ENCODE measurements at regions not wholly inside any gene's neighbourhood (a gene's known extent, or its start where the extent isn't known, plus 50 kb on each side); places are given as distances from the start of the nearest gene placed in this dataset.

DNA sequence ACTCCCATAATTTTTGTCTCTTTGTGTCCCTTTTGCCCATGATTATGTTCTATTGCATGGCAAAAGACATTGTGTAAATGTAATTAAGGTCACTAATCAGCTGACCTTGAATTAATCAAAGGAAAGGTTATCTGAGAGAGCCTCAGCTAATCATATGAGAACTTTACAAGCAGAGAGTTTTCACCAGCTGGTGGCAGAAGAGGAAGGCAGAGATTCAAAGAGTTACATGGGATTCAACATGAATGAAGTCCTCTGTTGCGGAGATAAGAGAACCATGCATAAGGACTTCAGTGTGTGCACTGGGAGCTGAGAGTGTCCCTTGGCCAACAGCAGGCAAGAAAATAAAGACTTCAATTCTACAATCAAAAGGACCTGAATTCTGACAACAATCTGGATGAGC, 494.1 kb upstream of the ARID1B start:
- ChIA-PET POLR2A (no interaction called here), RAD21 (ENCODE audit: low non-redundant PET in 1 of 2, low total read pairs in 2 of 2, uncharacterized antibody in 2 of 2, unreplicated experiment in 2 of 2) (no interaction called here), CTCF (no interaction called here)
- Histone ChIP-seq H3K9me3 (ENCODE audit: control insufficient read depth in 1 of 2, insufficient read depth in 1 of 2, low read depth in 1 of 2, low read length in 2 of 2) (no peaks in the 10 kb centered on the region), H3K27ac (ENCODE audit: low read depth, low read length) (no peak overlapping the region), H3K4me1 (ENCODE audit: control insufficient read depth in 1 of 2, insufficient read depth in 2 of 2, low read length in 2 of 2) (no peaks in the 10 kb centered on the region), H3K9ac (ENCODE audit: low read length) (no peak overlapping the region), H4K20me1 (ENCODE audit: insufficient read depth) (no peaks in the 10 kb centered on the region), H3K36me3 (ENCODE audit: control insufficient read depth in 1 of 2, insufficient read depth in 2 of 2, low read length in 2 of 2) (no peaks in the 10 kb centered on the region), H2AFZ (ENCODE audit: low read depth, low read length, poor library complexity, severe bottlenecking) (no peak overlapping the region), H3K4me2 (ENCODE audit: low read length) (no peak overlapping the region), H3K79me2 (ENCODE audit: insufficient read depth, low read length) (no peaks in the 10 kb centered on the region), H3K4me3 (replicated peaks in 1 of 2; ENCODE audit: low read depth in 1 of 2, low read length in 2 of 2) (no peak overlapping the region), H3K9me2 (ENCODE audit: insufficient read depth) (no peaks in the 10 kb centered on the region), H3K27me3 (ENCODE audit: insufficient read depth, low read length) (no peaks in the 10 kb centered on the region)
- ATAC-seq (no peak), DNase-seq (ENCODE audit: low read depth, low spot score) (no peak)
- TF ChIP-seq POLR2AphosphoS5 (IDR thresholded peaks at IDR 0.05; ENCODE audit: low read depth, low read length) (no peak), RAD21 (IDR thresholded peaks at IDR 0.05; ENCODE audit: low read depth) (peak; percentile 36; the same call in 1 of the 2 replicates), SP1 (IDR thresholded peaks at IDR 0.05; ENCODE audit: low read depth) (no peak)
- intact Hi-C loops (cut with micrococcal nuclease): no loop called here
- no TSS peak for BruUV-seq (replicated peaks)

DNA sequence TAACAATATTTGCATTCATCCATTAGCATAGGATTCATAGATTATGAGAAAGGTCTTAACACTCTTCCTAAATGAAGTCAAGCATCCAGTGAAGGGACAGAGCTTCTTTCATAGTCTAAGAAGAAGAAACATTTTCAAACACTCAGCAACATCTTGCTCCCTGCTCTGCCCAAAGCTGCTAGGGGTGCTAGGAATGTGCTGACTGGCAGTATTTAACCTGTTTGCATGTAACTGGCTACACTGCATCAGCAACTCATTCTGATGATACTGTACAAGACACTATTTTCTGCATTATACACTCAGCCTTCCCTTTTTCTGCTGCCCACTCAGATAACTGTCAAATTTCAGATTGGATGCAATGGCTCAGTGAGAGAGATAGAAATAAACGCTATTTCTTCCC, 495.1 kb upstream of the ARID1B start:
- TF ChIP-seq, protein P1, sequence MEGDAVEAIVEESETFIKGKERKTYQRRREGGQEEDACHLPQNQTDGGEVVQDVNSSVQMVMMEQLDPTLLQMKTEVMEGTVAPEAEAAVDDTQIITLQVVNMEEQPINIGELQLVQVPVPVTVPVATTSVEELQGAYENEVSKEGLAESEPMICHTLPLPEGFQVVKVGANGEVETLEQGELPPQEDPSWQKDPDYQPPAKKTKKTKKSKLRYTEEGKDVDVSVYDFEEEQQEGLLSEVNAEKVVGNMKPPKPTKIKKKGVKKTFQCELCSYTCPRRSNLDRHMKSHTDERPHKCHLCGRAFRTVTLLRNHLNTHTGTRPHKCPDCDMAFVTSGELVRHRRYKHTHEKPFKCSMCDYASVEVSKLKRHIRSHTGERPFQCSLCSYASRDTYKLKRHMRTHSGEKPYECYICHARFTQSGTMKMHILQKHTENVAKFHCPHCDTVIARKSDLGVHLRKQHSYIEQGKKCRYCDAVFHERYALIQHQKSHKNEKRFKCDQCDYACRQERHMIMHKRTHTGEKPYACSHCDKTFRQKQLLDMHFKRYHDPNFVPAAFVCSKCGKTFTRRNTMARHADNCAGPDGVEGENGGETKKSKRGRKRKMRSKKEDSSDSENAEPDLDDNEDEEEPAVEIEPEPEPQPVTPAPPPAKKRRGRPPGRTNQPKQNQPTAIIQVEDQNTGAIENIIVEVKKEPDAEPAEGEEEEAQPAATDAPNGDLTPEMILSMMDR (IDR thresholded peaks at IDR 0.05 in 2 of 3, conservative IDR thresholded peaks at IDR 0.05 in 1 of 3; ENCODE audit: borderline replicate concordance in 1 of 3, insufficient read depth in 1 of 3, low read depth in 2 of 3, low read length in 2 of 3): no peak
- no peak for TF ChIP-seq EZH2 (IDR thresholded peaks at IDR 0.05)
- no peaks in the 10 kb centered on the region for H3K4me1 ChIP-seq (ENCODE audit: control insufficient read depth in 1 of 2, insufficient read depth in 2 of 2, low read length in 2 of 2)
- RAD21 ChIA-PET (ENCODE audit: low non-redundant PET in 1 of 2, low total read pairs in 2 of 2, uncharacterized antibody in 2 of 2, unreplicated experiment in 2 of 2): no interaction called here
- ATAC-seq: no peak
- BruUV-seq (replicated peaks): no TSS peak
- H3K9me3 ChIP-seq (ENCODE audit: control insufficient read depth in 1 of 2, insufficient read depth in 1 of 2, low read depth in 1 of 2, low read length in 2 of 2): no peaks in the 10 kb centered on the region
- H4K20me1 ChIP-seq (ENCODE audit: insufficient read depth): no peaks in the 10 kb centered on the region
- no peaks in the 10 kb centered on the region for H3K79me2 ChIP-seq (ENCODE audit: insufficient read depth, low read length)
- POLR2A ChIA-PET: no interaction called here
- no peaks in the 10 kb centered on the region for H3K27me3 ChIP-seq (ENCODE audit: insufficient read depth, low read length)
- H3K4me2 ChIP-seq (ENCODE audit: low read length): no peak overlapping the region
- H3K27ac ChIP-seq (ENCODE audit: low read depth, low read length): no peak overlapping the region
- H3K36me3 ChIP-seq (ENCODE audit: control insufficient read depth in 1 of 2, insufficient read depth in 2 of 2, low read length in 2 of 2): no peaks in the 10 kb centered on the region
- no peak overlapping the region for H3K9ac ChIP-seq (ENCODE audit: low read length)
- no peak overlapping the region for H3K4me3 ChIP-seq (replicated peaks in 1 of 2; ENCODE audit: low read depth in 1 of 2, low read length in 2 of 2)
- H3K9me2 ChIP-seq (ENCODE audit: insufficient read depth): no peaks in the 10 kb centered on the region
- intact Hi-C loops (cut with micrococcal nuclease): no loop called here
- CTCF ChIA-PET: no interaction called here
- H2AFZ ChIP-seq (ENCODE audit: low read depth, low read length, poor library complexity, severe bottlenecking): no peak overlapping the region
- no peak for DNase-seq (ENCODE audit: low read depth, low spot score)
